ENCODE measurements at regions not wholly inside any gene's neighbourhood (a gene's known extent, or its start where the extent isn't known, plus 50 kb on each side); places are given as distances from the start of the nearest gene placed in this dataset.

GRCh38 chr2:122939796-122940195 is 1085.3 kb upstream of the CNTNAP5 start:
- no peak for DNase-seq

GRCh38 chr2:122949523-122949922 is 1075.6 kb upstream of the CNTNAP5 start:
- no peak for DNase-seq

GRCh38 chr2:122955776-122956175 is 1069.3 kb upstream of the CNTNAP5 start:
- DNase-seq: no peak

DNA sequence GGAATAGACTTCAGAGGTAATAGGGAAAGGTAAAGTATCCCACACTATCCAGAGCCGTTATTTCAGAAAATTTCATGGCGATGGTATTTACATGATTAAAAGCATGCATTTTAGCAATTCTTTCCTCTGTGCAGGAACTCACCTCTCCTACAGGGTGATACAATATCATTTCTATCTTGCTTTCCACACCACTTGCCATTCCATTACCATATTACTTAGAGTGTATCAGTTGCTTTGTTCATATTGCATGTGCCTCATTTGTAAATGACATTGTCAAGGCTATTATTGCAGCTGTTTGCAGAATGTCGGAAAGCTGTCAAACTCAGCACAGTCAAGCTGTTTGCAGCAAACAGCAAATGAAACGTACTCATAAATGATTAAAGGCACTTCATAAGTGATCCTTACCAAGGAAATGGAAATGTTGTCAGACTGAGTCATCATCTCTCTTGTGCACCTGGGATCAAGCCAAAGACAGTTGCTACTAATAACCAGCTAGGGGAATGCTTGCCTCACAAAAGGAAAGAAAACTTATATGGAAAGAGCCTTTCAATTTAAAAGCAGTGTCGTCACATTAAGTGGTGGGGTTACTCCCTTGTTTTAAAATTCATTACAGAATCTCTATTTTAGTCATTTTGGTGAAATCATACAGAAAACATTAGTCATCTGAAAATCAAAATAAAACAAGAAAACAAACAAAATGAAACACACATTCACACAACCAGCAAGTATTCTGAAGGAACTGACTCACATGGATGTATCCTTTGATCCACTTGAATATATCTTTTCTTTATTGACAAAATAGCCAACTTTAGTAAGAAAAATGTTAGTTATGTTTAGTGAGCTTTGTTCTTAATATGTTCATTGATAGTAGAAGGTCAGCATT is 1064.1 kb upstream of the CNTNAP5 start:
- peak; percentile 92 for DNase-seq

- DNase-seq: no peak
Measured at GRCh38 chr2:122966461-122966860, 1058.6 kb upstream of the CNTNAP5 start.

DNA sequence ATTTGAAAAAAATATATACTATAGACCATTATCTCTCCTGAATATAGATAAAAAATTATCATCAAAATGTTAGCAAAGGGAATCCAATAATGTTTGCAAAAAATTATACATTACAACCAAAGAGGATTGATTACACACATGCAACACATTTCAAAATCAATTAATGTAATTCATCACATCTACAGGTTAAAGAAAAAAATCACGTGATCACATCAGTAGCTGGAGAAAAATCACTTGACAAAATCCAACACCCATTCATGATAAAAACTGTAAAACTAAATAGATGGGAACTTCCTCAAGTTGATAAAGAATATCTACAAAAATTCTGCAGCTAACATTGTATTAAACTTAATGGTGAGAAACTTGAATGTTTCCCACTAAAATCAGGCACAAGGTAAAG is 1047.5 kb upstream of the CNTNAP5 start:
- no peak for DNase-seq

DNA sequence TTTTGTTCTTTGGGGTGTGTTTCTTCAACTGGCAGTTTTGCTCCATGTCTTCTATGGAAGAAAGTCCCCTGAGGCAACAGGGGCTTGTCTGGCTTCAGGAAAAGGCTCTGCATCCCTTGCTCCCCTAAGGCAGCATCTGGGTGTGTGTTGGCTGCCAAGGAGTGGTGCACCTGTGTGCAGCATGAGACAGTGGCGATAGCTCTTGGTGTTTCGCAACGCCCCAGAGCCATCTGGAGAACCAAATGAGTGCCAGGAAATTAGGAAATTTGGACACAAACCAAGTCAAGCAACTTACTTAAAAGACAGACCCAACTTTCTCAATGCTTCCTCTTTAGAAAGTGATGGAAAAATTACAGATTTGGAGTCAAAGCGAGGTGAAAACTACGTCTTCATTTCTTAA is 1044.4 kb upstream of the CNTNAP5 start:
- DNase-seq: no peak

- DNase-seq: no peak
Measured at GRCh38 chr2:122982936-122983335, 1042.2 kb upstream of the CNTNAP5 start.

- DNase-seq: no peak
Measured at GRCh38 chr2:122988395-122989221, 1036.5 kb upstream of the CNTNAP5 start.

- DNase-seq: no peak
Measured at GRCh38 chr2:122993592-122993991, 1031.5 kb upstream of the CNTNAP5 start.

DNA sequence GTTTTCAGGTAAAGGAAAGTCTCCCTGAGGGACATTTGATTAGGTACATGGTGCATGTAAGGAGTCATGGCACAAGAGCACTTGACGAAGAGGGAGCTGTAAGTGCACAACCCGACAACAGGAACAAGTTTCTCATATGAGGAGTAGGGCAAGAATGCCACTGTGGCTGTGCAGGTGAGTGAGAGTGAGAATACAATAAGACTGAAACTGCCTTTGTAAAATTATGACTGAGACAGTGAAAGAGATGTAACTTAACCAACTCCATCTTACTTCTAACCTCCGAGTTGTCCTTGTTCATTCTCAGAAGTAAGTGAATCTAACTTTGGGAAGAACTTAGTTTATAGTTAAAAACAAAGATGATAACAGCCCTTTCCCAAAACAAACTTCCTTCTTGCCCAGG is 1025.8 kb upstream of the CNTNAP5 start:
- DNase-seq: no peak

DNA sequence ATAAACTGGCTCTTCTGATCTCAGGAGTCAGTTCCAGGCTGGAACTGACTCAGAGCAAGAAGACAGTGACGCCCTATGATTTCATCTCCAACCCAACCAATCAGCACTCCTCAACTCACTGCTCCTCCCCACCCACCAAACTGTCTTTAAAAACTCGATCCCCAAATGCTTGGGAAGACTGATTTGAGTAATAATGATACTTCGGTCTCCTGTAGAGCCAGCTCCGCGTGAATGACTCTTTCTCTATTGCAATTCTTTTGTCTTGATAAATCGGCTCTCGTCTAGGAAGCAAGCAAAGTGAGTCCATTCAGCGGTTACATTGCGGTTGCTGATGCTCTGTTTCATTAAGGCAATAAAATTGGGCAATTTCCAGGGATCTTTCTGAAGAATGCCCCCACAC is 1025.3 kb upstream of the CNTNAP5 start:
- DNase-seq: no peak

- no peak for DNase-seq
Measured at GRCh38 chr2:123002660-123003248, 1022.3 kb upstream of the CNTNAP5 start.

- no peak for DNase-seq
Measured at GRCh38 chr2:123015186-123015585, 1009.9 kb upstream of the CNTNAP5 start.

DNA sequence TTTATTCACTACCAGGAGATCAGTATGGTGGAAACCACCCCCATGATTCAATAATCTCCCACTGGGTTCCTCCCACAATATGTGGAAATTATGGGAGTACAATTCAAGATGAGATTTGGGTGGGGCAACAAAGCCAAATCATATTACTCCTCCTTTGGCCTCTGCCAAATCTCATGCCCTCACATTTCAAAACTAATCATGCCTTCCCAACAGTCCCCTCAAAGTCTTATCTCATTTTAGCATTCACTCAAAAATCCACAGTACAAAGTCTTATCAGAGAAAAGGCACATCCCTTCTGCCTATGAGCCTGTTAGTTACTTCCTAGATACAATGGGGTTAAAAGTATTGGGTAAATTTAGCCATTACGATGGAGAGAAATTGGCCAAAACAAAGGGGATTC is 989.5 kb upstream of the CNTNAP5 start:
- no peak for DNase-seq

GRCh38 chr2:123036300-123036699 is 988.8 kb upstream of the CNTNAP5 start:
- no peak for DNase-seq

DNA sequence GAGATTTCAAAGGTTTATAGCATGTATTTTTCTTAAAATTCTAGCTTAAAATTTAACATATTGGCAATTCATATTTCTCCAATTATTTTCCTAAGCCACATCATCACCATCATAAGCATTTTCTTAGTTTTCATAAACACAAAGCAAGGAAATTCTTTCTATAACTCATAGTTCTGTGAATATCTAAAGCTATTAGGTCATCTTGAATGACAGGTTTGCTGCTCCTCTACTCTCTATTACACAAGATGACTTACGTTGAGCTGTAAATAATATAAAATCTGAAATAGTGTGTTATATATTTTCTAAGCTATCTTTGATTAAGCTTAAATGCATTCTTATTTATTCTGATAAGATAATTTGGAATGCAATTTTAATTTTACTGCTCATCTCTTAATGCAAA is 984.6 kb upstream of the CNTNAP5 start:
- DNase-seq: no peak

DNA sequence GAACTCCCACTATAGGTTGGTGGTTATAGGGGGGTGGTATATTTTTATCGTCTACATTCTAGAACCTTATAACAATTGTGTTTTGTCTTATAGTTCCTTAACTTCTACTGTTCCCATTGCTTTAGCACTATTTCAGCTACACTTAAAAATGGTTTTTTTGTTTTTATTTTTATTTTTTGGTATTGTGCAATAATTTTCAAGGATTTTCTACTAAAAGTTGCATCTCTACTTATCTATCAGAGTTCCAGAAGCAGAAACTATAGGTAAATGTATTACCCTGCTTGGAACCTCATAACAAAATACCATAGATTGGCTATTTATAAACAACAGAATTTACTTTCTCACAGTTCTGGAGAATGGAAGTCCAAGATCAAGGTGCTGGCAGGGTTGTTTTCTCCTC is 981.6 kb upstream of the CNTNAP5 start:
- DNase-seq: no peak

- no peak for DNase-seq
Measured at GRCh38 chr2:123045713-123046112, 979.4 kb upstream of the CNTNAP5 start.

- no peak for DNase-seq
Measured at GRCh38 chr2:123047186-123047585, 977.9 kb upstream of the CNTNAP5 start.

GRCh38 chr2:123051136-123051535 is 974.0 kb upstream of the CNTNAP5 start:
- DNase-seq: no peak

- no peak for DNase-seq
Measured at GRCh38 chr2:123061534-123061933, 963.6 kb upstream of the CNTNAP5 start.

DNA sequence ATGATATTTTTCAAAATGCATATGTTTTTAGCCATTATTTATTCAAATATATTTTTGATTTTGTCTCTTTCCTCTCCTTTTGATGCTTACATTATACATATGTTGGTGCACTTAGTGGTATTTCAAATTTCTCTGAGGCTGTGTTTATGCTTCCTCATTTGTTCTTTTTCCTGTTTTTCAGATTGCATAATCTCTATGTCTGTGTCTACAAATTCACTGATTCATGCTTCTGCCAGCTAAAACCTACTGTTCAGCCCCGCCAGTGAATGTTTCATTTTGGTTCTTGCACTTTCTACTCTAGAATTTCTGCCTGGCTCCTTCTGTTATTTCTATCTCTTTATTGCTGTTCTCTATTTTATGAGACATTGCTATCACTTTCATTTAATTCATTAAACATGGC is 951.7 kb upstream of the CNTNAP5 start:
- no peak for DNase-seq

- no peak for DNase-seq
Measured at GRCh38 chr2:123073956-123074355, 951.1 kb upstream of the CNTNAP5 start.
